ENCODE measurements at regions not wholly inside any gene's neighbourhood (a gene's known extent, or its start where the extent isn't known, plus 50 kb on each side); places are given as distances from the start of the nearest gene placed in this dataset.
"Not testable (repeated sequence)": the region's sequence is repeated elsewhere in the genome, so short reads cannot be mapped to it uniquely, and the experiment has no call there.

GRCh38 chr3:34155108-34155507, 356.7 kb downstream of the PDCD6IP start:
- H3K4me3 ChIP-seq, result no peak overlapping the region
- intact Hi-C loops (cut with DNase I), result no loop called here
- WGBS, 2 donors, result 0% methylated on average over 1 of the region's 1 CpG

GRCh38 chr3:34155666-34156065, 357.2 kb downstream of the PDCD6IP start:
- no peaks in the 10 kb centered on the region for H3K36me3 ChIP-seq
- H3K4me3 ChIP-seq, result no peak overlapping the region
- no peaks in the 10 kb centered on the region for H3K27me3 ChIP-seq
- no peak overlapping the region for H3K27ac ChIP-seq
- intact Hi-C loops (cut with DNase I), result no loop called here
- no peak for DNase-seq
- H3K4me1 ChIP-seq, result no peaks in the 10 kb centered on the region
- no peaks in the 10 kb centered on the region for H3K9me3 ChIP-seq
- TF ChIP-seq EP300 (IDR thresholded peaks at IDR 0.05), result no peak
- WGBS, 2 donors, result 73 to 81% methylated on average over 2 of the region's 2 CpGs

More at GRCh38 chr3:34155108-34155507, 356.7 kb downstream of the PDCD6IP start:
- Histone ChIP-seq H3K9me3 (no peaks in the 10 kb centered on the region), H3K27me3 (no peaks in the 10 kb centered on the region), H3K4me1 (no peaks in the 10 kb centered on the region), H3K36me3 (no peaks in the 10 kb centered on the region), H3K27ac (no peak overlapping the region)
- DNase-seq, result no peak
- TF ChIP-seq POLR2AphosphoS5 (IDR thresholded peaks at IDR 0.05) (no peak), CTCF (IDR thresholded peaks at IDR 0.05) (no peak), EP300 (IDR thresholded peaks at IDR 0.05) (no peak), POLR2A (IDR thresholded peaks at IDR 0.05) (no peak)

GRCh38 chr3:34157491-34157890, 359.1 kb downstream of the PDCD6IP start:
- DNase-seq, result no peak
- no peak overlapping the region for H3K27ac ChIP-seq
- intact Hi-C loops (cut with DNase I), result no loop called here
- no peak for TF ChIP-seq CTCF (IDR thresholded peaks at IDR 0.05)
- TF ChIP-seq POLR2A (IDR thresholded peaks at IDR 0.05), result no peak
- TF ChIP-seq EP300 (IDR thresholded peaks at IDR 0.05), result no peak
- TF ChIP-seq POLR2AphosphoS5 (IDR thresholded peaks at IDR 0.05), result no peak
- H3K36me3 ChIP-seq, result no peaks in the 10 kb centered on the region
- H3K9me3 ChIP-seq, result no peaks in the 10 kb centered on the region
- no peaks in the 10 kb centered on the region for H3K4me1 ChIP-seq
- no peaks in the 10 kb centered on the region for H3K27me3 ChIP-seq
- H3K4me3 ChIP-seq, result no peak overlapping the region

GRCh38 chr3:34159613-34160420, 361.4 kb downstream of the PDCD6IP start:
- TF ChIP-seq EP300 (IDR thresholded peaks at IDR 0.05) (no peak), CTCF (IDR thresholded peaks at IDR 0.05) (no peak), POLR2AphosphoS5 (IDR thresholded peaks at IDR 0.05) (no peak), POLR2A (IDR thresholded peaks at IDR 0.05) (no peak)
- DNase-seq, result no peak
- Histone ChIP-seq H3K4me1 (no peaks in the 10 kb centered on the region), H3K27me3 (no peaks in the 10 kb centered on the region), H3K36me3 (no peaks in the 10 kb centered on the region), H3K9me3 (no peaks in the 10 kb centered on the region), H3K27ac (no peak overlapping the region), H3K4me3 (no peak overlapping the region)
- intact Hi-C loops (cut with DNase I), result no loop called here
- WGBS, 2 donors, result 65 to 67% methylated on average over 4 of the region's 4 CpGs

- WGBS, 2 donors, result 96 to 97% methylated on average over 8 of the region's 8 CpGs
These were observed 371.2 kb downstream of the PDCD6IP start for GRCh38 chr3:34169636-34170035.

GRCh38 chr3:34174740-34175139, 376.3 kb downstream of the PDCD6IP start:
- Histone ChIP-seq H3K27ac (no peak overlapping the region), H3K27me3 (no peaks in the 10 kb centered on the region), H3K4me3 (no peak overlapping the region), H3K4me1 (no peaks in the 10 kb centered on the region), H3K36me3 (no peaks in the 10 kb centered on the region), H3K9me3 (no peaks in the 10 kb centered on the region)
- DNase-seq, result no peak
- intact Hi-C loops (cut with DNase I), result no loop called here
- no peak for TF ChIP-seq CTCF (IDR thresholded peaks at IDR 0.05)
- no peak for TF ChIP-seq POLR2A (IDR thresholded peaks at IDR 0.05)
- TF ChIP-seq POLR2AphosphoS5 (IDR thresholded peaks at IDR 0.05), result no peak
- no peak for TF ChIP-seq EP300 (IDR thresholded peaks at IDR 0.05)

More at GRCh38 chr3:34169636-34170035, 371.2 kb downstream of the PDCD6IP start:
- H3K4me3 ChIP-seq; H3K27ac ChIP-seq; DNase-seq; H3K4me1 ChIP-seq; intact Hi-C loops (cut with DNase I); H3K27me3 ChIP-seq; H3K36me3 ChIP-seq; H3K9me3 ChIP-seq: not testable (repeated sequence)

Measured in sigmoid colon (tissue), 6 donors.